GM12891 (cell line): ENCODE measurements at regions not wholly inside any gene's neighbourhood (a gene's known extent, or its start where the extent isn't known, plus 50 kb on each side); places are given as distances from the start of the nearest gene placed in this dataset.

Experiments used
- POLR2A ChIP-seq: IDR thresholded peaks from 2 replicates; pipeline ENCODE4 v1.6.1; 2011; ENCODE audit warnings: low read depth, low read length, control low read depth
- POLR2AphosphoS5 ChIP-seq: IDR thresholded peaks from 2 replicates; pipeline ENCODE4 v1.6.1; 2011; ENCODE audit warnings: low read depth, low read length, control low read depth
- SPI1 ChIP-seq: IDR thresholded peaks from 2 replicates; pipeline ENCODE4 v1.6.1; 2011; ENCODE audit warnings: low read depth, low read length, control low read depth

DNA sequence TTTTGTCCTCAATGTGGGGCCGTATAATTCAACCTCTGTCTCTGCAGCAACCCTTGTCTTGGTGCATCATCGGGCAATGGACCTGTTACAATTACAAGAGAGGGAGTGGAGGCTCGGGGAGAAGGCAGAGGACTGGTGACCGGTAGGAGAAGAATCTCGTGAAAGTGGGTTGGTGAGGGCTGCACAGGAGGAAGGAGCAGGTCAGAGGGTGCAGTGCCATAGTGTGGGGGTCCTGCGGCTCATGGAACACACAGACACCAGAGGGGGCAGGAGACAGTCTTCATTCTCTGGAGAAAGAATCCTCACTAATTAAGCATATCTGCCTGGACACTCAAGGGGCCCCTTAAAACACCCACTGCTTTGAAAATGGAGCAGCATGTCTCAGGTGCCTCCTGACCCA is 174.7 kb upstream of the B3GAT1 start:
- TF ChIP-seq POLR2A (no peak), POLR2AphosphoS5 (no peak), SPI1 (no peak)
